ENCODE measurements at regions not wholly inside any gene's neighbourhood (a gene's known extent, or its start where the extent isn't known, plus 50 kb on each side); places are given as distances from the start of the nearest gene placed in this dataset.
"Not testable (repeated sequence)": the region's sequence is repeated elsewhere in the genome, so short reads cannot be mapped to it uniquely, and the experiment has no call there.

GRCh38 chr6:16018626-16019025 is 110.3 kb upstream of the MYLIP start:
- intact Hi-C loops (cut with micrococcal nuclease), result no loop called here
- no peak for TF ChIP-seq CTCF (IDR thresholded peaks at IDR 0.05)
- DNase-seq (no peak), ATAC-seq (peak in 1 of 3 donors; percentile 21)
- no peaks in the 10 kb centered on the region for H3K27me3 ChIP-seq (ENCODE audit: control insufficient read depth, insufficient read depth, low read length)
- no peak overlapping the region for H3K4me3 Mint-ChIP-seq
- no peaks in the 10 kb centered on the region for H3K9me3 ChIP-seq (ENCODE audit: control insufficient read depth, insufficient read depth, low read length)
- WGBS (ENCODE audit: insufficient coverage), result 96% methylated on average over 4 of the region's 4 CpGs
- no peaks in the 10 kb centered on the region for H3K27me3 Mint-ChIP-seq (ENCODE audit: low read depth in 2 of 2)
- H3K9me3 Mint-ChIP-seq, result no peaks in the 10 kb centered on the region
- H3K36me3 Mint-ChIP-seq, result no peaks in the 10 kb centered on the region
- H3K4me1 ChIP-seq (ENCODE audit: control insufficient read depth, insufficient read depth, low read length), result no peaks in the 10 kb centered on the region
- no peak overlapping the region for H3K27ac Mint-ChIP-seq
- H3K4me1 Mint-ChIP-seq, result no peaks in the 10 kb centered on the region
- H3K36me3 ChIP-seq (ENCODE audit: control insufficient read depth, insufficient read depth, low read length), result no peaks in the 10 kb centered on the region
- H3K27ac ChIP-seq (ENCODE audit: low read length), result no peak overlapping the region
- no peak overlapping the region for H3K4me3 ChIP-seq (ENCODE audit: low read length)

GRCh38 chr6:16014325-16014724 is 114.6 kb upstream of the MYLIP start:
- H3K36me3 Mint-ChIP-seq; intact Hi-C loops (cut with micrococcal nuclease); H3K4me1 Mint-ChIP-seq; H3K27ac ChIP-seq (ENCODE audit: low read length); H3K27me3 ChIP-seq (ENCODE audit: control insufficient read depth, insufficient read depth, low read length); H3K4me3 ChIP-seq (ENCODE audit: low read length); H3K4me3 Mint-ChIP-seq; H3K27me3 Mint-ChIP-seq (ENCODE audit: low read depth in 2 of 2); DNase-seq; H3K27ac Mint-ChIP-seq; H3K4me1 ChIP-seq (ENCODE audit: control insufficient read depth, insufficient read depth, low read length); H3K9me3 Mint-ChIP-seq; ATAC-seq; H3K36me3 ChIP-seq (ENCODE audit: control insufficient read depth, insufficient read depth, low read length); H3K9me3 ChIP-seq (ENCODE audit: control insufficient read depth, insufficient read depth, low read length): not testable (repeated sequence)
- WGBS (ENCODE audit: insufficient coverage), result no CpG with 5 or more reads among the region's 3 CpGs

GRCh38 chr6:16007146-16007545 is 121.7 kb upstream of the MYLIP start:
- ATAC-seq (no peak), DNase-seq (no peak)
- intact Hi-C loops (cut with micrococcal nuclease), result no loop called here
- H3K27me3 ChIP-seq (ENCODE audit: control insufficient read depth, insufficient read depth, low read length), result no peaks in the 10 kb centered on the region
- no peak for TF ChIP-seq CTCF (IDR thresholded peaks at IDR 0.05)
- H3K4me1 ChIP-seq (ENCODE audit: control insufficient read depth, insufficient read depth, low read length), result no peaks in the 10 kb centered on the region
- H3K36me3 ChIP-seq (ENCODE audit: control insufficient read depth, insufficient read depth, low read length), result no peaks in the 10 kb centered on the region
- no peaks in the 10 kb centered on the region for H3K4me1 Mint-ChIP-seq
- no peaks in the 10 kb centered on the region for H3K9me3 Mint-ChIP-seq
- H3K27me3 Mint-ChIP-seq (ENCODE audit: low read depth in 2 of 2), result peaks cover 0 to 10% of the 10 kb centered on the region in 2 donors
- WGBS (ENCODE audit: insufficient coverage), result 20% methylated on average over 3 of the region's 3 CpGs
- H3K27ac Mint-ChIP-seq, result no peak overlapping the region
- H3K36me3 Mint-ChIP-seq, result no peaks in the 10 kb centered on the region
- H3K4me3 ChIP-seq (ENCODE audit: low read length), result no peak overlapping the region
- no peak overlapping the region for H3K4me3 Mint-ChIP-seq
- H3K9me3 ChIP-seq (ENCODE audit: control insufficient read depth, insufficient read depth, low read length), result no peaks in the 10 kb centered on the region
- no peak overlapping the region for H3K27ac ChIP-seq (ENCODE audit: low read length)

GRCh38 chr6:16006681-16007080 is 122.2 kb upstream of the MYLIP start:
- Histone ChIP-seq H3K36me3 (ENCODE audit: control insufficient read depth, insufficient read depth, low read length) (no peaks in the 10 kb centered on the region), H3K4me1 (ENCODE audit: control insufficient read depth, insufficient read depth, low read length) (no peaks in the 10 kb centered on the region), H3K27ac (ENCODE audit: low read length) (no peak overlapping the region), H3K4me3 (ENCODE audit: low read length) (no peak overlapping the region), H3K9me3 (ENCODE audit: control insufficient read depth, insufficient read depth, low read length) (no peaks in the 10 kb centered on the region), H3K27me3 (ENCODE audit: control insufficient read depth, insufficient read depth, low read length) (no peaks in the 10 kb centered on the region)
- Mint-ChIP-seq H3K4me3 (no peak overlapping the region), H3K27ac (no peak overlapping the region), H3K9me3 (no peaks in the 10 kb centered on the region), H3K36me3 (no peaks in the 10 kb centered on the region), H3K4me1 (no peaks in the 10 kb centered on the region), H3K27me3 (ENCODE audit: low read depth in 2 of 2) (peaks cover 0 to 10% of the 10 kb centered on the region in 2 donors)
- DNase-seq (no peak), ATAC-seq (no peak)
- intact Hi-C loops (cut with micrococcal nuclease), result no loop called here
- 91% methylated on average over 3 of the region's 3 CpGs for WGBS (ENCODE audit: insufficient coverage)
- TF ChIP-seq CTCF (IDR thresholded peaks at IDR 0.05), result no peak
